HG02763 (cell line): ENCODE measurements at regions not wholly inside any gene's neighbourhood (a gene's known extent, or its start where the extent isn't known, plus 50 kb on each side); places are given as distances from the start of the nearest gene placed in this dataset.

Source experiments
- ATAC-seq: cut with Tn5 transposase; IDR thresholded peaks from one replicate; pipeline ENCODE4 v1.9.1; 2021; ENCODE audit warnings: mild to moderate bottlenecking, moderate library complexity; ENCODE audit not compliant: unreplicated experiment

DNA sequence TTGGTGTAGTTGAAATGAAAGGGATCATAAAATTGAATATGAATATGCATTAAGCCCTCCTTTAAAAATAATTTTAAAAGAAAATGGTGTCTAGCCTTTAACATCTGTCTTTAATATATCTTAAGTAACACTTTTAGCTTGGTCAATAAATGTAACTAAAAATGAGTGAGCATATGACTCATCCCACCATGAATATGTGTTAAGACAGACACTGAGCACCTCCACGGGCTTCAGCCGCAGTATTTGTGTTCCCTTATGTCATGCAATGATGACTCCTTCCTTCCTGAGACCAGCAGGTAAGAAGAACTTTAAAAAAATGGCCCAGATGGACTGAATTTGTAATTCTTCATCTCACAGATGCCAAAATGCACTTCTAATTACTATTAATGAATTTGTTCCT, 563.2 kb downstream of the NR2F1-AS1 start:
- ATAC-seq: no peak

DNA sequence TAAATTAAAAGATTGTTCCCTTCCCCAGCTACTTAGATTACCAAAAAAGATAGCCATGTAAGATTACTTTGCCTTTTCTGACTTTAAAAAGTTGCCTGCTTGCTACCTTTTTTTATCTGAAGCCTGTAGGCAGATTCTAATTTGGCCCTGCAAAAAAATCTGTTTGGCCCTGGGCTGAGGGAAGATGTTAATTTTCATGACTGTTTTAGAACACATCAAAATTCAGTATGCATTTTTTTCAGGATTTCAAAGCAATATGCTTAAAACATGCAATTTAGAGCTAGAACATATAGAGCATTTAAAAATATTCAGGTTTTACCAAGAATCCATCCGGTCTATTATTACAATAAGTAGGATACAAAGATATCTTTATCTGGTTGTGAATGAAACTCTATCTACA, 563.6 kb downstream of the NR2F1-AS1 start:
- no peak for ATAC-seq

DNA sequence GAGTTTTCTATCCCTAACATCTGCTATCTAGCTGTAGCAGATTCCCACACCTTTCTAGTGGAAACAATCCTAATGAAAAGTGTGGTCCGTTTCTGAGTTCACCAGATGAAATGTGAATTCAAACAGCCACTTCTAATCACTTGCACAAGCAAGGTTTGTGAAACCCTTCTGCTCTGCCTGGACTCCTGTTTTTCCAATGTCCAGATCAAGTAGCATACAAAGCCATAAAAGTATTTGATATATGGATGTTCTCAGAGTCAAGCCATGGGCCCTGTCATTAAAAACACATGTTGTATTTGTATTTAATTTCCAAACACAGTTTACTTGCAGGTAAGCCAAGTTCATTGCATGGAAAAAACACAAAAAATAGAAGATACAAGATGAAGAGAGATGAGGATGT, 570.4 kb downstream of the NR2F1-AS1 start:
- ATAC-seq: no peak

DNA sequence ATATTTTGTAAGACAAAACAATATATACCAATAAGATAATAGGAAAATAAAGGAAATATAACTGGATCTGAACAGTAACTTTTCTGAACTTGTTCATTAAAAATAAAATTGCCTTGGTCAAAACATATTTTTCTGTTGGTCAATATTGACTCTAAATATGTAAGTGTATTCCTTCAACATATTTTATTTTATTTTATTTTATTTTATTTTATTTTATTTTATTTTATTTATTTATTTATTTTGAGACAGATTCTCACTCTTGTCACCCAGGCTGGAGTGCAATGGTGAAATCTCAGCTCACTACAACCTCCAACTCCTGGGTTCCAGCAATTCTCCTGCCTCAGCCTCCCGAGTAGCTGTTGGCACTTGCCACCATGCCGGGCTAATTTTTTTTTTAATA, 571.0 kb downstream of the NR2F1-AS1 start:
- no peak for ATAC-seq

DNA sequence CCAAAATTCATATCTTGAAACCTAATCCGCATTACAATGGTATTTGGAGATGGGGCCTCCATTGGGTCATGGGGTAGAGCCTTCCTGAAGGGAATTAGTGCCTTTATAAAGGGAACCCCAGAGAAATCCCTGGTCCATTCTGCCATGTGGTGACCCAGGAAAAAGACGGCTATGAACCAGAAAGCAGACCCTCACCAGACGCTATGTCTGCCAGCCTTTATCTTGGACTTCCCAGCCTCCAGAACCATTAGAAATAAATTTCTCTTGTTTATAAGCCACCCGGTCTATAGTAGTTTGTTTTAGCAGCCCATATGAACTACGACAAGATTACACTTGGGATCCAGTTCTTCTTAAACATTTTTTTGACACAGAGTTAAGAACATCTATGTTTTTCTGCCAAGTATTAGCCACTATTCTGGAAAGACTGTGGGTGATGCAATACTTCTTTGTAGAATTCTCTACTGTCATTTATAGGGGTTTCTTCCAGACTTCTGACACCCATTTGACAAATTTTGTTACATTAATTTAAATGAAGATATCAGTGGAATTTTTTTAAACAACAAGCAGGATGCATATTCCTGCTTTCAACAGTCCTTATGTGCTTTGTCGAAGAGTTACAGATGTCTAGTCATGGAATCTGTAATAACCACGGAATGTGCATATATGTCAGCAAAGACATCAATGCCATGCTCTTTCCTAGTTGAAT, 572.4 kb downstream of the NR2F1-AS1 start:
- no peak for ATAC-seq

DNA sequence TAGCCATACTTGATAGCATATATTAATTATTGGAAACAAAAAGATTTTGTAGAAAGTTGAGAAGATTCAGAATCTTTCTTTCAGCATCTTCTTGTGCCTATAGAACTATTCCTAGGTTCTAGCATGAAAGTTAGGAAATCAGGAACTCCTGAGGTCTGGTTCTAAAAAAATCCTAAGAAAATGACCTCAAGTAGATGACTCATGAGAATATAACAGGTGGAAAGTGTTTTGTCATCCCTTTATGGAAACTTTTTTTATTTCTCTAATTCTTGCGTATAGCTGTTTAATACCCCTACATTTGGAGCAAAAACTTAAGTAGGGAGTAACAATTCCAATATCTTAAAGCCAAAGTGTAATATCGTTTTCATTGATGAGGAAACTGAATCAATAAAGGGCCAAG, 574.1 kb downstream of the NR2F1-AS1 start:
- ATAC-seq: no peak

DNA sequence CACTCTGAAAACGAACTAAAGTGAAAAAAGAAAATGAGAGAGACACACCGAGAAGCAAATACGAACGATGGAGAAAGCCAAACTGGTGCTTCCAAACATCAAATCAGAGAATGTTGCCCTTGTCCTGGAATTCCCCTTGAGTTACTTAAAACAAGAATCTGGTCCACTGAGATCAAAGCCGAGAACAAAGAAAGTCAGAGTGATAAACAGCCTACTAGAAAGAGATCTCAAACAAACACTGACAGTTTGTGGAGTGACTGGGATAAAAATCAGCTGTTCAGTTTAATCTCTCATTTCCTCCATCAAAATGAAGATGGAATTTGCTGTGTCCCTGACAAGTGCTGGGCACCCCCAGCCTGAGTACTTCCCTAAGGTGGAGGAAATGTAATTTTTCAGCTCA, 582.6 kb downstream of the NR2F1-AS1 start:
- no peak for ATAC-seq

DNA sequence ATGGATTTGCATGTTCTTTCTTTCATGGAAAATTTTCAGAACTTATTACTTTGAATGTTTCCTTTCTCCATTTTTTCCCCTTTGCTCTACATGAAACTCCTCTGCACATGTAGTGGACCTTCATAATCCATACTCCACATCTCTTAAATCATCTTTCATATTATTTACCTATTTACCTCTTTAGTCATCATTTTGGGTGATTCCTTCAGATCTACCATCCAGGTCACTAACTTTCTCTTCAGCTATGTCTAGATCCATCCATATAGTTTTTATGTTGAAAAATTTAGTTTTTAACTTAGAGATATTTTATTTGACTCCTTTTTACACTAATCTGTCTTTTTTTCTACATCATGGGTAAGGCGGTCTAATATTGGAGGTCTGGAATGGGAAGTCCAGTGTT, 586.6 kb downstream of the NR2F1-AS1 start:
- no peak for ATAC-seq

DNA sequence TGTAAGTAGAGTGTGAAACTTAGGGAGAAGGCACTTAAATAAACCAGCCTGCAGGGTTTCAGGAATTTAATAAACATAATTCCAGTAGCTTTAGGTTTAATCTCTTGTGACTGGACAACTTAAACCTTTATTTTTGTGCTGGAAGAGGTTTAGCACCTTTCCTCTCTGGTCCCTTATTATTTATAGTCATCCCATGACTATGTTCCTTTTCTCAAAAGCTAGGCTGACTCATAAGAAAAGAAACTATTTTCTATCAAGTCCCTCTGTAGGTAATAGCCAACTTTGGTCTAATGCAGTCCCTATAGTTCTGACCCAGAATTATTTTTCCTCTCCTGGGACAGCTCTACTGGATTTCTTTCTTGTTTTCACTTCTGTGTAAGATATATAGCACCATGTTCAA, 588.9 kb downstream of the NR2F1-AS1 start:
- ATAC-seq: no peak

DNA sequence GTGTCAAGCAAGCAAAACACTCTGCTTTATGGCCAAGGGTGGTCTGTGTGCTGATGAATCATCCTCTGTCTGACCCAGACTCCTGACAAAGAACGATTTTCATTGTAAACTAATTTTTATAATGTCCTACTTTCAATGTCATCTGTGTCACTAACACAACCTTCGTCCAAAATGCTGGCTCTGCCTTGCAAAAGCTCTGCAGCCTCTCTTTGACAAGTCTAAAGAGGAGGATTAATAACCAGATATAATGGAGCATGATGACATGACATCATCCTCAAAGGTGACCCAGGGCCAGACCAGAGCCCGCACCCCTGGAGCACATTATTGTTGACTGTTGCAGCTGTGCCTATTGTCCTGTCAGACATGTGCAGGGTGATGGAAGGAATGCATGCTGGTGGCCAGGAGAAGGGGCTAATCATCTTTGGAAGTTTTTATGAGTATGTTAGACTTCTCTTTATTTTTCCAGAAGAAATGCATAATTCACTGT, 589.4 kb downstream of the NR2F1-AS1 start:
- no peak for ATAC-seq

DNA sequence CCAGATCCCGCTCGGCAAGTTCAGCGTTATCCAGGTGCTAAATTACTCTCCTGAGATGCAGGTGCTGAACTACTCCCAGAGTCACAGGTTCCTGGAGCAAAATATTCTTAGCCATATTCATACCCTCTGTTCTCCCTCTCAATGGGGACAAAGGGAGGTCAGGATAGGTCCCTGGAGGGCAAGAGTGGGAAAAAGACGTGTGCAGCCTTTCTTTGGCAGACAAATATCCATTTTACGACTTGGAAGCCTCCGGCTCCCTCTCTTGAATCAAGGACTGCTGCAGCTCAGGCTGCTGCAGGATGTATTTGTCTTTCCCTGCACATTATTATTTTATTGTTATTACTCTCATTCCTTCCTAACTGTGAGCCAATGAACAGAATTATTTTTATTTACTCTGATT, 590.2 kb downstream of the NR2F1-AS1 start:
- no peak for ATAC-seq

DNA sequence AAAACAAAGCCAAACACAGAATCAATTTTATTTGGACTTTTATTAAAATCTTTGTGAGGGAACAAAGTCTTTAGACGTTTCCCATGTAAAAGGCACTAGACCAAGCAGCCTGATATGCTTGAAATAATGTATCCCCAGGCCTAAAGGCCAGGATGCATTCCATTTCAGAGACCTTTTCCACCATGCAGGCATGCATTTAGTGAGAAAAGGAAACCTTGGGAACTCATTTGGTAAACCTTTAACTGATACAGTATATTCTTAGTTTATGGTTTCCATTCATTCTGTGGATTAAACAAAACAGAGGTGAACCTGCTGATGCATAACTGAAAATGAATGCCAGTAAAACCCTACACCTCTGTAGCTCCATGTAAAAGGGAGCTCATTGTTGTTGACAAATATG, 600.0 kb downstream of the NR2F1-AS1 start:
- no peak for ATAC-seq

DNA sequence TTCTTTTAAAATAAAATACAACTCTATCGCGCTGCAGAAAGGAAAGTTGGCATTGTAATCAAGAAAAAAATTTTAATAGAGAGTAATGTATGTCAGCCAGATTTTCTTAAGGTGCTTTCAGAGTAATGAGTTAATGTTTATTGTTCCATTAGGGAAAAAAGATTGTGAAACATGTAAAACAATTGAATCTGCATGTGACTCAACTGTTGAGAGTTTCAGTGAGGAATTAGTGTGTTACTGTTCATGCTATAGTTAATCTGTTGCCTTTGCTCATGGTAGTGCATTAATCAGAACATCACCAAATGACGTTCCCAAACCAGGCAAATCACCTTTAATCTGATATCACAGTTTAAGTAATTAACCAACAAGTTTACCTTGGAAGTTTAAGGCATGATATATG, 600.5 kb downstream of the NR2F1-AS1 start:
- no peak for ATAC-seq

DNA sequence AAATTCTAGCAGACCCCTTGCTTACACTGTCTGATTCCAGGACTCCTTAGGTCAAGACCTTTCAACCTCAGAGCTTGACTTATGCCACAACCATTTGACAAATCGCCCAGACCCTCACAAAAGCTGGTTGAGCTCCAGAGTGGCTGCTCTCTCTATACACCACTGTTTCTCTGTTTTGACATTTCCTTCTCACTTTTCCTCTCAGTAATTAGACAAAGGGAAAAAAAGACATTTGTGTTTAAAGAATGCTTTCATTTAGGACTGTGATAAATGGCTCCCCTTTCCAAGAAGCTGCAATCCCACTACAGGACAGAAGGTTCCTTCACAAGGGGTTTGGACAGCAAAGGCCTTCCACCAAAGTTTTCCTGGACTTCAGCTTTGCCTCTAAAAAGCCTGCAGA, 601.3 kb downstream of the NR2F1-AS1 start:
- ATAC-seq: no peak

DNA sequence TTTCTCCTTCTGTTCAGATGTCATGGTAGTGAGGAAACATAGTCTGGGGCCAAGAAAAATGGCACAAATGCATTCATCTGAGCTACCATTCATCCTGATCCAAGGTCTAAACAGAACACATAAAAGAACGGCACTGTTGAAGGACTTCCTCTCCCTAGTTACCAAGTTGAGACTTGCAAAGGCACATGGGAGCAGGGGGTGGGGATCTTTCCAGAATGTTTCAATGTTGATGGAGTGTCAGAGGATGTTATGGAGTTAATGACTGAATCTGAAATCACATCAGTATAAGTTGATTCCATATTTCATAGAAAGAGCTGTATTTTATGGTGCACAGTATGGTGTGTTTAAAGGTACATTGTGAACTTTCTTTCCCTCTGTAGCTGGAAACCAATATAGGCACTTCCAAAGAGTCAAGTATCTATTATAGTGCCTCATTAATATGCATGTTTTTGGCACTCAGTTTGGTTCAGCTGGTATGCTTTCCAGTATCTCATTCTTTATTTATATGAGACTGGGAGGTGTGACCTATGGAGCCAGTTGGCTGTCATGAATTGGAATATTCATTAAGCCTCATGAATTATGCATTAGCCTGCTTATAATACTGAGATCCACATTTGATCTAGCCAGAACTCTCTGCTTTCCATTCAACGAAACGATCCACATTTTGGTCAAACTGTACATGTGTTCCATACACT, 603.0 kb downstream of the NR2F1-AS1 start:
- ATAC-seq: no peak

DNA sequence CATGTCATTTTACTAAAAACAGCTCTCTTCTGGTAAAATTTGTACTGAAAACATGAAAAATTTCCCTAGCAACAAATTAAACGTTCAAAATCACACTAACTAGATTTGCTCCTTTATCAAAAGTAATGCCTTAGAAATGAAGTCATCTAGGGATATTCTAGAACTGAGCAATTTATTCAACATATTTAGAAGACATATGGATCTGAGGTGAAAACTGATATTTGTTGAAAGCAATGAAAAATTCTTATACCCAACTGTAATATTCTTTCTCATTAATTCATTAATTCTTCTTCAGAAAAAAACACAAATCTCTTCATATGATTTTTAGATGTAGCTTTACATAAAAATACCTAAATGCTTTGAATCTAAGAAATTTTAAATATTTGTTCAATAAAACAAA, 604.9 kb downstream of the NR2F1-AS1 start:
- ATAC-seq: no peak

DNA sequence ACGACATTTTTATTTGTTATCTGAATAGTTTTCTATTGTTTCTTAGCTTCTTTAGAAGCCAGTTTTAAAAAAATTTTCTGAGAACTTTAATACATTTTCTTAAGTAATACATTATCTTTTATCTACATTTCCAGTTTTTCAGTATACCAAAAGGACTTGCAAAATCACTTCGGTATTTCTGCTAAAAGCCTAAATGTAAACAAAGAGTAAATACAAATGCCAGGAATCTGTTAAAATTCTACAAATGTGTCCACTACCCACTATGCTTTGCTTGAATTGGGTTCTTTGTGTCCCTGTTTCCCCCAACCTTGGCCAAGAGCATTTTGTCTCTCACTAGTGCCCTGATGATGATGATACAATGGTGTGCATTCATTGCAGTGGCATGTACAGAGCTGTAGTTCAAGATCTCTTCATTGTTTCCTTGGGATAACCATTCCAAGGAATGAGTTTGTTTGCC, 611.2 kb downstream of the NR2F1-AS1 start:
- ATAC-seq: no peak

DNA sequence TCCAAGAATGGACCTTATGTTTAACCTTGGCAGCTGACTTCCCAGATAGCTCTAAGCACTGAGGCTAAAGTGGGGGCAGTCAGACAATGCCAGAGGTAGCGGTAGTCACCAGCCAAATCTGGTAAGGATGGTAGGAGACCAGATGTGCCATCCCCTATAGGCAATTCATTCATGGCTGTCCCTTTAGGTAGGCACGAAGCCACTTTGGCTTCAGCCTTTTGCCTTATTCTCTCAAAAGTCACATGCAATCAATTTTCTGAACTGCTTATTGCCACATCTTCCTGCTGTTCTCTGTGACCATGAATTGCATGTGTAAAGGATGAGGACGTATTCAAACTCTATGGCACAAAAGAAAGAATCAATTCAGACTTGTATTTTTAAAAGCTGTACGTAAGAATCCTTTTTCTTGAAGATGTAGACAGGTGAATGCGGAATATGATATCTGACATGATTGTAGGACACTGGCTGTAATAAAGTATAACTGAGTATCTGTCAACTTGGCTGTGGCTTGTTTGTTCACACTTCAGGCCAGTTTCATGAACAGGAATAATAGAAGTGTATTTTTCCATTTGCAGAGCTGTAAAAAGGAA, 611.7 kb downstream of the NR2F1-AS1 start:
- ATAC-seq: no peak

DNA sequence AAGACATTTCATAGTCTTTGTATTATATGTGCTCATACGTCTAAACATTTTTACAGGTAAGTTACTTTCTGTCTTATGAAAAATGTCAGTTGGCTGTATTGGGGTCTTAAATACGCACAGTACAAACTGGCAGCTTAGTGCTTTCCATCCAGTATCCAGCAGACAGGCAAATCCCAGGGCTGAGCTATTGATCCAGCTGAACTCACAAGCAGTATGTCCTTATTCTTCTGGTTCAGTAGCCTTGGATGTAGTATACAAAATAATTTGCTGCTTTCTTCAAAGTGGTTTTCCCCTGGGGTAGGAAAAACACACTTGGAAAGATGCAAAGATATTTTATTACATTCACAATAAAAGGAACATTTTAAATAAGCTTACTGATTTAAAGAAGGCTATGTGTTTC, 617.2 kb downstream of the NR2F1-AS1 start:
- no peak for ATAC-seq

DNA sequence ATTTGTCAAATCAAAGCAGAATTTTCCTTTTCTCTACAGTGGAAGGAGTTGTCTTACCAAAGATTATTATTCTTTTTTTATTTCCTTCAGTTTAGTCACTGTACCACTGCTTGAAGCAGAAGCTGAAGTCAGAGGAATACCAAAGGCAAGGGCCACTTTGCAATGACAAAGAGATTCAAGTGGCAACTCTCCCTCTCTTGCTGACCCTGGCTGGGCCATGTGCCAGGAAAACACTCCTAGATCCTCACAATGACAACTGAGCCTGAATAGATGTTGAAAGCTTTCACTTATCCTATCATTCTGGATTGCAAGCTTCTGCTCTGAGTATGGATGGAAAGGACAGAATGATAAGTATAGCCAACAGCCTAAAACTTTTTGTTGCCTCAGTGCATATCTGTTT, 618.3 kb downstream of the NR2F1-AS1 start:
- ATAC-seq: no peak

DNA sequence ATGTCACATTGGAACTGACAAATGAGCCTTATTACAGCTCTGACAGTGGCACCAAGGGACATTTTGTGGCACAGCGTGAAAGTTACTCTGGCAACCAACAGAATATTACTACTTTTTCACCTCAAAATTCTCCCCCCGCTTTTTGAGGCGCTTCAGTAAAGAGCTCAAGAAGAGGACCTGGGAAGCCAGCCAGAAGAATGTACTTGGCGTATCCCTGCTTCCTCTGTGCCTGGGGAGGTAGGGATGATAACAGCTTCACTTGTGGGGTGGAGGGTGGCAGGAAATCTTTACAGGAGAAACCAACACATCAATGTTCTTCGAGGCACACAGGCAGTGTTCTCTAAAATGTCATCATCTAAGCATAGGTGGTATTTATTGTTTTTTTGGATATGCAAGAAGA, 624.1 kb downstream of the NR2F1-AS1 start:
- no peak for ATAC-seq

DNA sequence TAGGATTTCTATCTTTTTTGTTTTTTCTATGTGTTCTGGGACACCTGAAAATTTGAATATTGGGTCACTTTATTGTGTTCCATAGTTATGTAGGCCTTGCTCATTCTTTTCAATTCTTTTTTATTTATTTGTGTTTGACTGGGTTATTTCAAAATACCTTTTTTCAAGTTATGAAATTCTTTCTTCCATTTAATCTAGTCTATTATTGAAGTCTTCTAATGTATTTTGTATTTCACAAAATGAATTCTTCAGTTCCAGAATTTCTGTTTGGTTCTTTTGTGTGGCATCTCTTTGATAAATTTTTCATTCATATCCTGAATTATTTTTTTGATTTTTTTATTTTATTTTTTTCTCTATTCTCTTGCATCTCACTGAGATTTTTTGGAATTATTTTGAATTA, 628.8 kb downstream of the NR2F1-AS1 start:
- ATAC-seq: no peak
